ENCODE measurements at regions not wholly inside any gene's neighbourhood (a gene's known extent, or its start where the extent isn't known, plus 50 kb on each side); places are given as distances from the start of the nearest gene placed in this dataset.
"Not testable (repeated sequence)": the region's sequence is repeated elsewhere in the genome, so short reads cannot be mapped to it uniquely, and the experiment has no call there.

- Histone ChIP-seq H3K36me3 (ENCODE audit: control insufficient read depth in 2 of 2, insufficient read depth in 2 of 2, low read length in 2 of 2) (no peaks in the 10 kb centered on the region), H3K27ac (ENCODE audit: low read length) (no peak overlapping the region), H3K9ac (ENCODE audit: low read length in 2 of 2) (no peak overlapping the region), H3K4me1 (ENCODE audit: control insufficient read depth, insufficient read depth, low read length) (no peaks in the 10 kb centered on the region), H3K9me3 (ENCODE audit: control insufficient read depth in 2 of 2, low read length in 2 of 2) (no peaks in the 10 kb centered on the region), H3K4me3 (ENCODE audit: low read length in 2 of 2) (no peak overlapping the region), H3K27me3 (ENCODE audit: control insufficient read depth in 1 of 2, insufficient read depth in 2 of 2, low read length in 2 of 2) (peaks cover 0 to 6% of the 10 kb centered on the region in 2 donors)
Measured at GRCh38 chr22:23419931-23420330, 160.2 kb downstream of the IGLL1 start.

- Histone ChIP-seq H3K4me3 (ENCODE audit: low read length in 2 of 2) (no peak overlapping the region), H3K4me1 (ENCODE audit: control insufficient read depth, insufficient read depth, low read length) (no peaks in the 10 kb centered on the region), H3K27ac (ENCODE audit: low read length) (no peak overlapping the region), H3K27me3 (ENCODE audit: control insufficient read depth in 1 of 2, insufficient read depth in 2 of 2, low read length in 2 of 2) (peaks cover 0 to 6% of the 10 kb centered on the region in 2 donors), H3K9ac (ENCODE audit: low read length in 2 of 2) (no peak overlapping the region), H3K36me3 (ENCODE audit: control insufficient read depth in 2 of 2, insufficient read depth in 2 of 2, low read length in 2 of 2) (no peaks in the 10 kb centered on the region), H3K9me3 (ENCODE audit: control insufficient read depth in 2 of 2, low read length in 2 of 2) (no peaks in the 10 kb centered on the region)
Measured at GRCh38 chr22:23419171-23419570, 160.9 kb downstream of the IGLL1 start.

GRCh38 chr22:23418159-23418788, 161.8 kb downstream of the IGLL1 start:
- Histone ChIP-seq H3K9ac (ENCODE audit: low read length in 2 of 2) (no peak overlapping the region), H3K9me3 (ENCODE audit: control insufficient read depth in 2 of 2, low read length in 2 of 2) (no peaks in the 10 kb centered on the region), H3K36me3 (ENCODE audit: control insufficient read depth in 2 of 2, insufficient read depth in 2 of 2, low read length in 2 of 2) (no peaks in the 10 kb centered on the region), H3K4me3 (ENCODE audit: low read length in 2 of 2) (no peak overlapping the region), H3K4me1 (ENCODE audit: control insufficient read depth, insufficient read depth, low read length) (no peaks in the 10 kb centered on the region), H3K27me3 (ENCODE audit: control insufficient read depth in 1 of 2, insufficient read depth in 2 of 2, low read length in 2 of 2) (peaks cover 0 to 6% of the 10 kb centered on the region in 2 donors), H3K27ac (ENCODE audit: low read length) (no peak overlapping the region)

- H3K27me3 ChIP-seq (ENCODE audit: control insufficient read depth in 1 of 2, insufficient read depth in 2 of 2, low read length in 2 of 2); H3K9ac ChIP-seq (ENCODE audit: low read length in 2 of 2); H3K9me3 ChIP-seq (ENCODE audit: control insufficient read depth in 2 of 2, low read length in 2 of 2); H3K36me3 ChIP-seq (ENCODE audit: control insufficient read depth in 2 of 2, insufficient read depth in 2 of 2, low read length in 2 of 2); H3K27ac ChIP-seq (ENCODE audit: low read length); H3K4me3 ChIP-seq (ENCODE audit: low read length in 2 of 2); H3K4me1 ChIP-seq (ENCODE audit: control insufficient read depth, insufficient read depth, low read length): not testable (repeated sequence)
Measured at GRCh38 chr22:23417327-23417726, 162.8 kb downstream of the IGLL1 start.

GRCh38 chr22:23416169-23416690, 163.9 kb downstream of the IGLL1 start:
- H3K9ac ChIP-seq (ENCODE audit: low read length in 2 of 2); H3K27ac ChIP-seq (ENCODE audit: low read length): not testable (repeated sequence)

GRCh38 chr22:23415490-23415851, 164.6 kb downstream of the IGLL1 start:
- Histone ChIP-seq H3K9me3 (ENCODE audit: control insufficient read depth in 2 of 2, low read length in 2 of 2) (no peaks in the 10 kb centered on the region), H3K27ac (ENCODE audit: low read length) (no peak overlapping the region), H3K9ac (ENCODE audit: low read length in 2 of 2) (no peak overlapping the region), H3K27me3 (ENCODE audit: control insufficient read depth in 1 of 2, insufficient read depth in 2 of 2, low read length in 2 of 2) (peaks cover 0 to 6% of the 10 kb centered on the region in 2 donors), H3K36me3 (ENCODE audit: control insufficient read depth in 2 of 2, insufficient read depth in 2 of 2, low read length in 2 of 2) (no peaks in the 10 kb centered on the region), H3K4me3 (ENCODE audit: low read length in 2 of 2) (no peak overlapping the region), H3K4me1 (ENCODE audit: control insufficient read depth, insufficient read depth, low read length) (no peaks in the 10 kb centered on the region)

More at GRCh38 chr22:23416169-23416690, 163.9 kb downstream of the IGLL1 start:
- H3K36me3 ChIP-seq (ENCODE audit: control insufficient read depth in 2 of 2, insufficient read depth in 2 of 2, low read length in 2 of 2); H3K4me3 ChIP-seq (ENCODE audit: low read length in 2 of 2); H3K9me3 ChIP-seq (ENCODE audit: control insufficient read depth in 2 of 2, low read length in 2 of 2); H3K4me1 ChIP-seq (ENCODE audit: control insufficient read depth, insufficient read depth, low read length); H3K27me3 ChIP-seq (ENCODE audit: control insufficient read depth in 1 of 2, insufficient read depth in 2 of 2, low read length in 2 of 2): not testable (repeated sequence)

GRCh38 chr22:23414727-23415489, 165.2 kb downstream of the IGLL1 start:
- Histone ChIP-seq H3K36me3 (ENCODE audit: control insufficient read depth in 2 of 2, insufficient read depth in 2 of 2, low read length in 2 of 2) (no peaks in the 10 kb centered on the region), H3K9me3 (ENCODE audit: control insufficient read depth in 2 of 2, low read length in 2 of 2) (no peaks in the 10 kb centered on the region), H3K27ac (ENCODE audit: low read length) (no peak overlapping the region), H3K4me1 (ENCODE audit: control insufficient read depth, insufficient read depth, low read length) (no peaks in the 10 kb centered on the region), H3K9ac (ENCODE audit: low read length in 2 of 2) (no peak overlapping the region), H3K4me3 (ENCODE audit: low read length in 2 of 2) (no peak overlapping the region), H3K27me3 (ENCODE audit: control insufficient read depth in 1 of 2, insufficient read depth in 2 of 2, low read length in 2 of 2) (peaks cover 0 to 6% of the 10 kb centered on the region in 2 donors)

- H3K4me1 ChIP-seq (ENCODE audit: control insufficient read depth, insufficient read depth, low read length): no peaks in the 10 kb centered on the region
- H3K27ac ChIP-seq (ENCODE audit: low read length): no peak overlapping the region
- H3K36me3 ChIP-seq (ENCODE audit: control insufficient read depth in 2 of 2, insufficient read depth in 2 of 2, low read length in 2 of 2): no peaks in the 10 kb centered on the region
- H3K9ac ChIP-seq (ENCODE audit: low read length in 2 of 2): no peak overlapping the region
- no peak overlapping the region for H3K4me3 ChIP-seq (ENCODE audit: low read length in 2 of 2)
- H3K27me3 ChIP-seq (ENCODE audit: control insufficient read depth in 1 of 2, insufficient read depth in 2 of 2, low read length in 2 of 2): no peaks in the 10 kb centered on the region
- no peaks in the 10 kb centered on the region for H3K9me3 ChIP-seq (ENCODE audit: control insufficient read depth in 2 of 2, low read length in 2 of 2)
Measured at GRCh38 chr22:23411739-23412138, 168.4 kb downstream of the IGLL1 start.

- Histone ChIP-seq H3K4me3 (ENCODE audit: low read length in 2 of 2) (no peak overlapping the region), H3K9ac (ENCODE audit: low read length in 2 of 2) (no peak overlapping the region), H3K27ac (ENCODE audit: low read length) (no peak overlapping the region), H3K4me1 (ENCODE audit: control insufficient read depth, insufficient read depth, low read length) (no peaks in the 10 kb centered on the region), H3K36me3 (ENCODE audit: control insufficient read depth in 2 of 2, insufficient read depth in 2 of 2, low read length in 2 of 2) (no peaks in the 10 kb centered on the region), H3K9me3 (ENCODE audit: control insufficient read depth in 2 of 2, low read length in 2 of 2) (no peaks in the 10 kb centered on the region), H3K27me3 (ENCODE audit: control insufficient read depth in 1 of 2, insufficient read depth in 2 of 2, low read length in 2 of 2) (peaks cover 0 to 2% of the 10 kb centered on the region in 2 donors)
Measured at GRCh38 chr22:23410411-23410810, 169.7 kb downstream of the IGLL1 start.

- Histone ChIP-seq H3K4me1 (ENCODE audit: control insufficient read depth, insufficient read depth, low read length) (no peaks in the 10 kb centered on the region), H3K36me3 (ENCODE audit: control insufficient read depth in 2 of 2, insufficient read depth in 2 of 2, low read length in 2 of 2) (no peaks in the 10 kb centered on the region), H3K27ac (ENCODE audit: low read length) (no peak overlapping the region), H3K4me3 (ENCODE audit: low read length in 2 of 2) (no peak overlapping the region), H3K9ac (ENCODE audit: low read length in 2 of 2) (no peak overlapping the region), H3K9me3 (ENCODE audit: control insufficient read depth in 2 of 2, low read length in 2 of 2) (no peaks in the 10 kb centered on the region), H3K27me3 (ENCODE audit: control insufficient read depth in 1 of 2, insufficient read depth in 2 of 2, low read length in 2 of 2) (peaks cover 2 to 3% of the 10 kb centered on the region in 2 donors)
Measured at GRCh38 chr22:23409976-23410375, 170.1 kb downstream of the IGLL1 start.

GRCh38 chr22:23408321-23408720, 171.8 kb downstream of the IGLL1 start:
- Histone ChIP-seq H3K27me3 (ENCODE audit: control insufficient read depth in 1 of 2, insufficient read depth in 2 of 2, low read length in 2 of 2) (peaks cover 2 to 3% of the 10 kb centered on the region in 2 donors), H3K9ac (ENCODE audit: low read length in 2 of 2) (no peak overlapping the region), H3K4me1 (ENCODE audit: control insufficient read depth, insufficient read depth, low read length) (no peaks in the 10 kb centered on the region), H3K27ac (ENCODE audit: low read length) (no peak overlapping the region), H3K36me3 (ENCODE audit: control insufficient read depth in 2 of 2, insufficient read depth in 2 of 2, low read length in 2 of 2) (no peaks in the 10 kb centered on the region), H3K4me3 (ENCODE audit: low read length in 2 of 2) (no peak overlapping the region), H3K9me3 (ENCODE audit: control insufficient read depth in 2 of 2, low read length in 2 of 2) (no peaks in the 10 kb centered on the region)
